ENCODE measurements at regions not wholly inside any gene's neighbourhood (a gene's known extent, or its start where the extent isn't known, plus 50 kb on each side); places are given as distances from the start of the nearest gene placed in this dataset.

- H3K4me3 ChIP-seq (ENCODE audit: low read depth, low read length) = no peak overlapping the region
- TF ChIP-seq CTCF (IDR thresholded peaks at IDR 0.05; ENCODE audit: borderline replicate concordance, insufficient read depth, low read depth, low read length) = no peak
These were observed 973.5 kb upstream of the MAP3K7 start for GRCh38 chr6:91560409-91560808.

GRCh38 chr6:91540902-91541301 lies 954.0 kb upstream of the MAP3K7 start:
- TF ChIP-seq CTCF (IDR thresholded peaks at IDR 0.05; ENCODE audit: borderline replicate concordance, insufficient read depth, low read depth, low read length) = no peak
- H3K4me3 ChIP-seq (ENCODE audit: low read depth, low read length) = no peak overlapping the region

- H3K4me3 ChIP-seq (ENCODE audit: low read depth, low read length) = no peak overlapping the region
- no peak for TF ChIP-seq CTCF (IDR thresholded peaks at IDR 0.05; ENCODE audit: borderline replicate concordance, insufficient read depth, low read depth, low read length)
These were observed 952.6 kb upstream of the MAP3K7 start for GRCh38 chr6:91539456-91539855.

GRCh38 chr6:91538622-91539021 lies 951.8 kb upstream of the MAP3K7 start:
- no peak for TF ChIP-seq CTCF (IDR thresholded peaks at IDR 0.05; ENCODE audit: borderline replicate concordance, insufficient read depth, low read depth, low read length)
- H3K4me3 ChIP-seq (ENCODE audit: low read depth, low read length) = no peak overlapping the region

GRCh38 chr6:91534614-91535013 lies 947.7 kb upstream of the MAP3K7 start:
- H3K4me3 ChIP-seq (ENCODE audit: low read depth, low read length) = no peak overlapping the region
- no peak for TF ChIP-seq CTCF (IDR thresholded peaks at IDR 0.05; ENCODE audit: borderline replicate concordance, insufficient read depth, low read depth, low read length)

- no peak for TF ChIP-seq CTCF (IDR thresholded peaks at IDR 0.05; ENCODE audit: borderline replicate concordance, insufficient read depth, low read depth, low read length)
- no peak overlapping the region for H3K4me3 ChIP-seq (ENCODE audit: low read depth, low read length)
These were observed 936.6 kb upstream of the MAP3K7 start for GRCh38 chr6:91523511-91523910.

GRCh38 chr6:91521999-91522398 lies 935.1 kb upstream of the MAP3K7 start:
- H3K4me3 ChIP-seq (ENCODE audit: low read depth, low read length) = no peak overlapping the region

More at GRCh38 chr6:91521999-91522398, 935.1 kb upstream of the MAP3K7 start:
- TF ChIP-seq CTCF (IDR thresholded peaks at IDR 0.05; ENCODE audit: borderline replicate concordance, insufficient read depth, low read depth, low read length) = no peak

Measured in GM12875 (cell line).